K562 (cell line): ENCODE measurements at regions not wholly inside any gene's neighbourhood (a gene's known extent, or its start where the extent isn't known, plus 50 kb on each side); places are given as distances from the start of the nearest gene placed in this dataset.

Source experiments
- CBFA2T3 ChIP-seq: fragments of 450-650 bp; IDR thresholded peaks from 2 replicates; pipeline ENCODE4 v1.6.1; 2017
- HLTF ChIP-seq: fragments of 450-650 bp; IDR thresholded peaks from 2 replicates; pipeline ENCODE4 v1.6.1; 2016
- IRF1 ChIP-seq: sonication (generic); formaldehyde crosslinking; IDR thresholded peaks from 2 replicates; pipeline ENCODE4 v1.8.0; 2022; ENCODE audit warnings: missing genetic modification reagents, mild to moderate bottlenecking, borderline replicate concordance
- MBD1 ChIP-seq: fragments of 250-450 bp; sonication (Bioruptor Pico); IDR thresholded peaks from 2 replicates; pipeline ENCODE4 v1.8.0; 2022; ENCODE audit warnings: inconsistent platforms
- POLR2B ChIP-seq: fragments of 450-650 bp; IDR thresholded peaks from 2 replicates; pipeline ENCODE4 v1.6.1; 2018; ENCODE audit warnings: low read depth; ENCODE audit not compliant: partially characterized antibody
- TGIF2 ChIP-seq: sonication (generic); formaldehyde crosslinking; IDR thresholded peaks from 2 replicates; pipeline ENCODE4 v1.8.1; 2022; ENCODE audit warnings: mild to moderate bottlenecking, missing genetic modification reagents, moderate library complexity
- ZC3H8 ChIP-seq: fragments of 450-650 bp; IDR thresholded peaks from 2 replicates; pipeline ENCODE4 v1.6.1; 2017
- TF ChIP-seq, protein P1 (sequence below): fragments of 450-650 bp; IDR thresholded peaks from 2 replicates; pipeline ENCODE4 v1.6.1; 2017; ENCODE audit warnings: antibody characterized with exemption, mild to moderate bottlenecking

- no peak for TF ChIP-seq IRF1 (CRISPR knock-in tag)
- no peak for TF ChIP-seq ZC3H8
- no peak for TF ChIP-seq POLR2B
- TF ChIP-seq CBFA2T3 = no peak
- TF ChIP-seq HLTF = no peak
- no peak for TF ChIP-seq TGIF2 (CRISPR knock-in tag)
- TF ChIP-seq, protein P1, sequence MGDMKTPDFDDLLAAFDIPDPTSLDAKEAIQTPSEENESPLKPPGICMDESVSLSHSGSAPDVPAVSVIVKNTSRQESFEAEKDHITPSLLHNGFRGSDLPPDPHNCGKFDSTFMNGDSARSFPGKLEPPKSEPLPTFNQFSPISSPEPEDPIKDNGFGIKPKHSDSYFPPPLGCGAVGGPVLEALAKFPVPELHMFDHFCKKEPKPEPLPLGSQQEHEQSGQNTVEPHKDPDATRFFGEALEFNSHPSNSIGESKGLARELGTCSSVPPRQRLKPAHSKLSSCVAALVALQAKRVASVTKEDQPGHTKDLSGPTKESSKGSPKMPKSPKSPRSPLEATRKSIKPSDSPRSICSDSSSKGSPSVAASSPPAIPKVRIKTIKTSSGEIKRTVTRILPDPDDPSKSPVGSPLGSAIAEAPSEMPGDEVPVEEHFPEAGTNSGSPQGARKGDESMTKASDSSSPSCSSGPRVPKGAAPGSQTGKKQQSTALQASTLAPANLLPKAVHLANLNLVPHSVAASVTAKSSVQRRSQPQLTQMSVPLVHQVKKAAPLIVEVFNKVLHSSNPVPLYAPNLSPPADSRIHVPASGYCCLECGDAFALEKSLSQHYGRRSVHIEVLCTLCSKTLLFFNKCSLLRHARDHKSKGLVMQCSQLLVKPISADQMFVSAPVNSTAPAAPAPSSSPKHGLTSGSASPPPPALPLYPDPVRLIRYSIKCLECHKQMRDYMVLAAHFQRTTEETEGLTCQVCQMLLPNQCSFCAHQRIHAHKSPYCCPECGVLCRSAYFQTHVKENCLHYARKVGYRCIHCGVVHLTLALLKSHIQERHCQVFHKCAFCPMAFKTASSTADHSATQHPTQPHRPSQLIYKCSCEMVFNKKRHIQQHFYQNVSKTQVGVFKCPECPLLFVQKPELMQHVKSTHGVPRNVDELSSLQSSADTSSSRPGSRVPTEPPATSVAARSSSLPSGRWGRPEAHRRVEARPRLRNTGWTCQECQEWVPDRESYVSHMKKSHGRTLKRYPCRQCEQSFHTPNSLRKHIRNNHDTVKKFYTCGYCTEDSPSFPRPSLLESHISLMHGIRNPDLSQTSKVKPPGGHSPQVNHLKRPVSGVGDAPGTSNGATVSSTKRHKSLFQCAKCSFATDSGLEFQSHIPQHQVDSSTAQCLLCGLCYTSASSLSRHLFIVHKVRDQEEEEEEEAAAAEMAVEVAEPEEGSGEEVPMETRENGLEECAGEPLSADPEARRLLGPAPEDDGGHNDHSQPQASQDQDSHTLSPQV = no peak
- TF ChIP-seq MBD1 = no peak
These were observed 275.9 kb upstream of the EXOC2 start (continued) for GRCh38 chr6:968791-969190.
